CD4-positive, alpha-beta memory T cell (primary cell): ENCODE measurements at regions not wholly inside any gene's neighbourhood (a gene's known extent, or its start where the extent isn't known, plus 50 kb on each side); places are given as distances from the start of the nearest gene placed in this dataset.
A peak's percentile ranks its signal among the peaks of the same experiment; 100 is the strongest.

Experiments
- CTCF ChIA-PET: fragments of 350-600 bp; sonication (Branson Sonifier 250); formaldehyde crosslinking; loops from one replicate; lab custom pipeline; 2021; ENCODE audit warnings: inconsistent platforms; ENCODE audit not compliant: partially characterized antibody; lab: Charles Lee
- POLR2A ChIA-PET: fragments of 350-600 bp; sonication (Branson Sonifier 250); formaldehyde crosslinking; loops from one replicate; lab custom pipeline; 2021; ENCODE audit not compliant: partially characterized antibody; lab: Charles Lee
- DNase-seq, 5 donors: peaks; one replicate each; pipeline versions ENCODE4 v3.0.0 to v3.0.0-alpha.2; 2020 to 2022; ENCODE audit warnings: mixed read lengths in 1 of 5
- H3K27ac ChIP-seq: one replicate; pipeline ENCODE4 v1.7.0; 2013; ENCODE audit warnings: low read depth, low read length
- H3K27me3 ChIP-seq: 2 replicates; pipeline ENCODE4 v1.7.0; 2013; ENCODE audit warnings: mild to moderate bottlenecking, low read length, moderate library complexity; ENCODE audit not compliant: insufficient read depth
- H3K36me3 ChIP-seq: 2 replicates; pipeline ENCODE4 v1.7.0; 2013; ENCODE audit warnings: mild to moderate bottlenecking, low read length, moderate library complexity; ENCODE audit not compliant: insufficient read depth
- H3K4me1 ChIP-seq: 2 replicates; pipeline ENCODE4 v1.7.0; 2013; ENCODE audit warnings: mild to moderate bottlenecking, low read length, moderate library complexity; ENCODE audit not compliant: insufficient read depth
- H3K4me3 ChIP-seq, 2 donors: one replicate each; pipeline ENCODE4 v1.7.0; 2013; ENCODE audit warnings: low read length in 2 of 2, mild to moderate bottlenecking in 1 of 2
- H3K9me3 ChIP-seq, 2 donors: one replicate each; pipeline ENCODE4 v1.7.0; 2013; ENCODE audit warnings: low read length in 2 of 2, control low read depth in 1 of 2; ENCODE audit not compliant: control insufficient read depth in 1 of 2
- H3K27ac Mint-ChIP-seq, 7 donors: one replicate each; pipeline ENCODE4 v1.8.0; 2020 to 2021; ENCODE audit warnings: mixed read lengths in 7 of 7, mild to moderate bottlenecking in 6 of 7, inconsistent platforms in 3 of 7, moderate library complexity in 3 of 7
- H3K27me3 Mint-ChIP-seq, 2 donors: one replicate each; pipeline ENCODE4 v1.8.0; 2020 to 2021; ENCODE audit warnings: mixed read lengths in 2 of 2
- H3K36me3 Mint-ChIP-seq, 2 donors: one replicate each; pipeline ENCODE4 v1.8.0; 2020 to 2021; ENCODE audit warnings: mixed read lengths in 2 of 2, inconsistent platforms in 1 of 2, mild to moderate bottlenecking in 1 of 2
- H3K4me1 Mint-ChIP-seq, 4 donors: one replicate each; pipeline ENCODE4 v1.8.0; 2020 to 2021; ENCODE audit warnings: mixed read lengths in 4 of 4, mild to moderate bottlenecking in 1 of 4
- H3K4me3 Mint-ChIP-seq, 8 donors: one replicate each; pipeline ENCODE4 v1.8.0; 2020 to 2021; ENCODE audit warnings: mixed read lengths in 8 of 8, mild to moderate bottlenecking in 7 of 8, moderate library complexity in 6 of 8, inconsistent platforms in 3 of 8
- H3K9me3 Mint-ChIP-seq, 8 donors: one replicate each; pipeline ENCODE4 v1.8.0; 2020 to 2021; ENCODE audit warnings: mixed read lengths in 8 of 8, mild to moderate bottlenecking in 5 of 8, inconsistent platforms in 3 of 8, moderate library complexity in 1 of 8
- intact Hi-C: fragments of 100-400 bp; cut with micrococcal nuclease; formaldehyde crosslinking; loops from one replicate; pipeline ENCODE4 v1.15.1; 2023

DNA sequence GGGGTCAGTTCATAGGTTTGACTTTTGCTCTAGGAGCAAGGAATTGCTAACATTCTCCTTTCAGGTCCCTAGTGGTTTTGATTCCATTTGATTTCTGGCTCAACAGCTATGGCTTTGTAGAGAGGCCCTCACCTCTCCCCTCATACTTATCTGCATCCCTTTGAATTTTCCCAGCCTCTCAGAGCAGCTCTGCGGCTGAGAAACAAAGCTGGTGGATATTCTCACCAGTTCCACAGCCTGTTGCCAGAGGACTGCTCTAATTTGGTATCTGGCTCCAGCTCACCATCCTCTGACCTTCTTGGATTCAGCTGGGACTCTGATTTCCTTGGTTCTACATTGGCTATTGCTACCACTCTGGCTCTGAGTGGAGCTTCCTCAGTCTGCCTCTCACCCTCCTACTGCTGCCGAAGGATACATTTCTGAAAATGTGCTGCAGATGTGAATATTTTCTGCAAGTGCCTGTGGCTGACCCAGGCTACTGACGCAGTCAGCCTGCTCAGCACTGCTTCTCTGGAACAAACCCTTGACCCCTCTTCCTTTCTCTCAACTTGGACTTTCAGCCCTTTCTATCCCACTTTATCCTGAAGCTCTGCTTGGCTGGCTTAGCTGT lies 110.9 kb upstream of the ENPEP start:
- ChIA-PET POLR2A (no interaction called here), CTCF (no interaction called here)
- Mint-ChIP-seq H3K4me3 (no peak overlapping the region), H3K27ac (no peak overlapping the region), H3K27me3 (peaks cover 3 to 16% of the 10 kb centered on the region in 2 donors), H3K9me3 (no peaks in the 10 kb centered on the region), H3K36me3 (no peaks in the 10 kb centered on the region), H3K4me1 (no peaks in the 10 kb centered on the region)
- intact Hi-C loops, result no loop called here
- Histone ChIP-seq H3K27ac (no peak overlapping the region), H3K36me3 (no peaks in the 10 kb centered on the region), H3K4me1 (no peaks in the 10 kb centered on the region), H3K4me3 (no peak overlapping the region), H3K27me3 (no peaks in the 10 kb centered on the region), H3K9me3 (no peaks in the 10 kb centered on the region)
- DNase-seq, result no peak

DNA sequence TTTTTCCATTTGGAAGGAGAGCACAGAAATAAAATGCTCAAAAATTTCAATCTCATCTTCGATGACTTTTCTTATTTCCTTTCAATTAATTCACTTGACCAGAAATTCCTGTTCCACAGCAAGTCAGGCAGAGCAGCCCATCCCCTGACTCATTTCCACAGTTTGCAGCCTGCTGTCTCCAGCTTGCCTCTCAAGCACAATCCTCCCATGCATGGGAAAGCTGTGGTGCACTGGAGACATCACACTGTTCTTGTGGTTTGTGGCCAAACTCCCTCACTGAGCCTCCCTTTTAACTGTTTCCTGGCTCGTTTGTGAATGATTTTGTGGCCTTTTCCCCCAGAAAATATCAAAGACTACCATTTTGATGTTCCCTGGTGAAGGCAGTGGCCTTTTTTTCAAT lies 114.0 kb upstream of the ENPEP start:
- Histone ChIP-seq H3K36me3 (no peaks in the 10 kb centered on the region), H3K9me3 (no peaks in the 10 kb centered on the region), H3K4me1 (no peaks in the 10 kb centered on the region), H3K4me3 (no peak overlapping the region), H3K27me3 (no peaks in the 10 kb centered on the region), H3K27ac (no peak overlapping the region)
- intact Hi-C loops, result no loop called here
- no peaks in the 10 kb centered on the region for H3K36me3 Mint-ChIP-seq
- DNase-seq, result no peak
- POLR2A ChIA-PET, result no interaction called here
- CTCF ChIA-PET, result no interaction called here
- H3K27me3 Mint-ChIP-seq, result peaks cover 0 to 13% of the 10 kb centered on the region in 2 donors
- H3K9me3 Mint-ChIP-seq, result no peaks in the 10 kb centered on the region
- H3K27ac Mint-ChIP-seq, result no peak overlapping the region
- H3K4me1 Mint-ChIP-seq, result no peaks in the 10 kb centered on the region
- H3K4me3 Mint-ChIP-seq, result peak overlapping the region in 1 of 8 donors; percentile 18

DNA sequence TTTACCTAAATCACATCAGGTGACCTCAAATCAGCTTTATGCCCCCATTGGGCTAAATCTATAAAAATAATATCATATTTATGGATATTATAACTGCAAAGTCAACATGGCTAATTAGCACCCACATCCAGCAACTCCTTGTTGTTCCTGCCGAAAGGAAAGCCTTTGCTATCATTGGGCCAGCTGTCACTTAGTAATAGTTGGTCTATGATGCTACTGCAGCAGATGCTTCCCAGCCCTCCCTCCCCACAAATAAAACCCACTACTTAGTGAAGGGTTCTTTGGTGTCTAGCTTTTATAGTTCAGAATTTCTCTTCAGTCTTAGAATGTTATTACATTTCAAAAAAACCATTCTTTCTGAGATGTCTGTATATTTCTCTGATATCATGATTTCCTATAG lies 116.9 kb upstream of the ENPEP start:
- intact Hi-C loops, result no loop called here
- H3K4me1 Mint-ChIP-seq, result peaks cover 0 to 5% (median 0%) of the 10 kb centered on the region in 4 donors
- POLR2A ChIA-PET, result no interaction called here
- no peak for DNase-seq
- Histone ChIP-seq H3K4me1 (no peaks in the 10 kb centered on the region), H3K4me3 (no peak overlapping the region), H3K9me3 (no peaks in the 10 kb centered on the region), H3K27me3 (no peaks in the 10 kb centered on the region), H3K27ac (no peak overlapping the region), H3K36me3 (no peaks in the 10 kb centered on the region)
- H3K9me3 Mint-ChIP-seq, result no peaks in the 10 kb centered on the region
- H3K36me3 Mint-ChIP-seq, result no peaks in the 10 kb centered on the region
- CTCF ChIA-PET, result interaction anchor here (0.7 kb wide), 1 partner anchor 9 kb away, joined by 3 read pairs; no protein-coding TSS in a partner anchor
- H3K27ac Mint-ChIP-seq, result no peak overlapping the region
- peaks cover 3 to 6% of the 10 kb centered on the region in 2 donors for H3K27me3 Mint-ChIP-seq
- H3K4me3 Mint-ChIP-seq, result no peak overlapping the region

DNA sequence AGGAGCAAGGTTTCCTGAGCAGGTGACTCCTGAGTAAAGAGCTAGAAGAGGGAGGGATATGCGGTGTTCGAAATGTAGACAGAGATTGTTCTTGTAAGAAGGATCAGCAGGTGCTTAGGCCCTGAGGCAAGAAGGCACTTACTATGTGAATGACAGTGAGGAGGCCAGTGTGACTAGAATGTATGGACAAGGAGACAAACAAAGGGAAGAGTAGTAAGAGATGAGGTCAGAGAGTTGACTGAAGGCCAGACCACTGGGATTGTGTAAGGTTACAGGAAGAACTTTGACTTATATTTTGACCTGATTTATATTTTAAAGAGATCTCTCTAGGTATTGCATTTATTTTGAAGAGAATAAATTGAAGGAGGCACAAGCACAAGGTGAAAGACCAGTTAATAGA lies 118.4 kb upstream of the ENPEP start:
- no peaks in the 10 kb centered on the region for H3K4me1 ChIP-seq
- no peak for DNase-seq
- no peak overlapping the region for H3K27ac Mint-ChIP-seq
- no peak overlapping the region for H3K27ac ChIP-seq
- peaks cover 0 to 1% (median 0%) of the 10 kb centered on the region in 8 donors for H3K9me3 Mint-ChIP-seq
- H3K27me3 ChIP-seq, result no peaks in the 10 kb centered on the region
- H3K27me3 Mint-ChIP-seq, result peaks cover 3 to 6% of the 10 kb centered on the region in 2 donors
- H3K9me3 ChIP-seq, result no peaks in the 10 kb centered on the region
- ChIA-PET POLR2A (no interaction called here), CTCF (no interaction called here)
- H3K36me3 ChIP-seq, result no peaks in the 10 kb centered on the region
- no peak overlapping the region for H3K4me3 Mint-ChIP-seq
- no peaks in the 10 kb centered on the region for H3K36me3 Mint-ChIP-seq
- intact Hi-C loops, result no loop called here
- H3K4me3 ChIP-seq, result no peak overlapping the region
- peaks cover 0 to 5% (median 0%) of the 10 kb centered on the region in 4 donors for H3K4me1 Mint-ChIP-seq

DNA sequence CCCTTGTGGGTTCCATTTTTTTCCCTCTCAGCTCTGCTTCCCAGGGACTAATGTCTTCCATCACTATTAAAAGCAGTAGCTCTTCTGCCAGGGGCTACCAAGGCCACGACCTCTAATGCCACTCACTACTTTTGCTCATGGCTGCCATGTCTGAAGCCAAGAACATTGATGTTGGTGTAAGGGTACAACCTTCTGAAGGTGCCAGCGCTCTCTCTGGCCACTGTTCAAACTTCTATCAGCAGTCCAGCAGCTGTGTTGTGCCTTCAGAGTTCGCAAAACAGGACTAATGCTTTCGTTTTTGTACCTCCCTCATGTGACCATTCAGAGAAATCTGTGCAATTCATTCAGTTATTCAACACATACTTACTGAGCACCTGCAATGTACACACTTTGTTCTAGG lies 121.5 kb upstream of the ENPEP start:
- no peaks in the 10 kb centered on the region for H3K9me3 ChIP-seq
- no peaks in the 10 kb centered on the region for H3K27me3 ChIP-seq
- Mint-ChIP-seq H3K36me3 (no peaks in the 10 kb centered on the region), H3K27me3 (peaks cover 8 to 11% of the 10 kb centered on the region in 2 donors), H3K4me1 (peaks cover 0 to 5% (median 0%) of the 10 kb centered on the region in 4 donors), H3K27ac (no peak overlapping the region), H3K4me3 (no peak overlapping the region), H3K9me3 (peaks cover 0 to 1% (median 0%) of the 10 kb centered on the region in 8 donors)
- H3K27ac ChIP-seq, result no peak overlapping the region
- ChIA-PET CTCF (no interaction called here), POLR2A (no interaction called here)
- H3K36me3 ChIP-seq, result no peaks in the 10 kb centered on the region
- no peaks in the 10 kb centered on the region for H3K4me1 ChIP-seq
- H3K4me3 ChIP-seq, result no peak overlapping the region
- intact Hi-C loops, result no loop called here
- DNase-seq, result no peak

DNA sequence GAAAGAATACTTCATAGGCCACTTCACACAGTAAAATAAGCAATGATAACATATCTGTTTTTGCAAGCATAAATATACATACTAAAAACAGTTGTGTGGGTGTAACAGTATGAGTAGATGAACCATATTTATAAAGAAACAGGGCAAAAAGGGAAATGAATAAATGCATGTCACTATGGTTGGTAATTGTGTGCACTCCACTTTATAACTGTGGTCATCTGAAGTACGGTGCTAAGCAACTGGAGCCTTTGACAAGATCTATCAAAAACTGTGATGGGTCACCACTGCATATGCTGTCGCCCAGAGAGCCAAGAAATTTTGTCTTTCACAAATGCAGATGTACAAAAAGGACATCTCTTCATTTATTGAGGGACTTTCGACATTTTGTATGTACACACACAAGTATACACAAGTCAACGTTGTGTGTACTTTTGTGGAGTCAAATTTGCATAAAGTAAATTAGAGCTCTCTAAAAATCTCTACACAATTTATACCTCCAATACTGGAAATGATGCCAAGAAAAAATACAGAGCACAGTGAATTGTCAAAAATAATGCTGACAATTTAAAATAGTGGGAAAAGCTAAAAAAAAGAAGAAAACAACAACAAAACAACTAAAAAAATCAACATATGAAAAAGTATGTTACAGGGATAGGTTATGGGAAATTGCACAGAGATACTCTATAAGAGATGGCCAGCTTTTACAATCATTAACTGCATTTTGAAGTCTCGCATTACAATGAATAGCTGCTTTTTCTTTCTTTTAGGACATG lies 123.1 kb upstream of the ENPEP start:
- Histone ChIP-seq H3K36me3 (no peaks in the 10 kb centered on the region), H3K27me3 (no peaks in the 10 kb centered on the region), H3K4me3 (no peak overlapping the region), H3K27ac (no peak overlapping the region), H3K4me1 (no peaks in the 10 kb centered on the region), H3K9me3 (no peaks in the 10 kb centered on the region)
- Mint-ChIP-seq H3K27ac (peak overlapping the region in 1 of 7 donors; percentile 5), H3K36me3 (no peaks in the 10 kb centered on the region), H3K4me3 (no peak overlapping the region), H3K9me3 (peaks cover 0 to 1% (median 0%) of the 10 kb centered on the region in 8 donors), H3K4me1 (peaks cover 0 to 5% (median 0%) of the 10 kb centered on the region in 4 donors), H3K27me3 (peaks cover 8 to 10% of the 10 kb centered on the region in 2 donors)
- no peak for DNase-seq
- intact Hi-C loops, result no loop called here
- ChIA-PET POLR2A (interaction anchor here (0.6 kb wide), 1 partner anchor 79 kb away, joined by 3 read pairs; no protein-coding TSS in a partner anchor), CTCF (no interaction called here)

DNA sequence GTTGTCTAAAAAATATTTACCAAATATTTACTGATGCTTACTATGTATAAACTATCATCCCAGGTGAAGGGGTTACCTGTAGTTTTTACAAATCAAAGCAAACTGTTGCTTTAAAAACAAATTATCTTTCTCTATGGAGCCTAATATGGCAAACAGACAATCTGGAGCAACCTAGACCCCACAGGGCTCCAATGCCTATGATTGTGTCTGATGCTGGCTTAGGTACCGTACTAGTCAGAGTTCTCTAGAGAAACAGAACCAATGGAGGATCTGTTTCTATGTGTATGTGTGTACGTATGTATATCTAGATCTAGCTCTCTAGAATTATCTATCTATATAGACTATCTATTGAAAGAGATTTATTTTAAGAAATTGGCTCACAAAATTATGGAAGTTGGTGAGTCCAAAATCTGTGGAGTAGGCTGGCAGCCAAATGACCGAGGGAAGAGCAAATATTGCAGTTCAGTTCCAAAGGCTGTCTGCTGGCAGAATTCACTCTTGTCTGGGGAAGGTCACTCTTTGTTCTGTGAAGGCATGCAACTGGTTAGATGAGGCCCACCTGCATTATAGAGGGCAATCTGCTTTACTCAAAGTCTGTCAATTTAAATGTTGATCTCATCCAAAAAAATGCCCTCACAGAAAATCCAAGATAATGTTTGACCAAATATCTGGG lies 127.1 kb upstream of the ENPEP start:
- Histone ChIP-seq H3K9me3 (no peaks in the 10 kb centered on the region), H3K27ac (no peak overlapping the region), H3K4me1 (no peaks in the 10 kb centered on the region), H3K36me3 (no peaks in the 10 kb centered on the region), H3K27me3 (no peaks in the 10 kb centered on the region), H3K4me3 (no peak overlapping the region)
- Mint-ChIP-seq H3K9me3 (peaks cover 0 to 1% (median 0%) of the 10 kb centered on the region in 8 donors), H3K27me3 (peaks cover 7 to 14% of the 10 kb centered on the region in 2 donors), H3K4me1 (no peaks in the 10 kb centered on the region), H3K36me3 (no peaks in the 10 kb centered on the region), H3K27ac (no peak overlapping the region), H3K4me3 (no peak overlapping the region)
- intact Hi-C loops, result no loop called here
- ChIA-PET CTCF (no interaction called here), POLR2A (no interaction called here)
- DNase-seq, result no peak
